HepG2 (cell line): ENCODE measurements at regions not wholly inside any gene's neighbourhood (a gene's known extent, or its start where the extent isn't known, plus 50 kb on each side); places are given as distances from the start of the nearest gene placed in this dataset.

Source experiments
- ATAC-seq: fragments of 200-7000 bp; cut with Tn5 transposase; 3 replicates; pipeline ENCODE4 v1.9.1; 2020; ENCODE audit warnings: mild to moderate bottlenecking, moderate library complexity
- BruUV-seq: library from RNA; stranded (reverse); fragments of 400-500 nt; replicated peaks from 2 replicates; lab custom pipeline; 2021; lab: Mats Ljungman, UMichigan
- CTCF ChIA-PET: fragments of 300-600 bp; formaldehyde crosslinking; extraction: SDS; loops from one replicate; lab custom pipeline; 2021; ENCODE audit warnings: low total read pairs, inconsistent platforms, low intra/inter-chr PET ratio; lab: Yijun Ruan, JAX
- POLR2A ChIA-PET: fragments of 350-600 bp; sonication (Branson Sonifier 250); formaldehyde crosslinking; loops from one replicate; lab custom pipeline; 2020; ENCODE audit warnings: antibody characterized with exemption, inconsistent platforms; lab: Yijun Ruan, JAX
- DNase-seq: peaks from one replicate; pipeline ENCODE4 v3.0.0-alpha.2; 2015; ENCODE audit warnings: low spot score
- FAIRE-seq: peaks from 3 replicates; lab custom pipeline; 2011; peaks lifted over from hg19 to GRCh38; lab: Jason Lieb, UNC
- H2AFZ ChIP-seq: one replicate; pipeline ENCODE4 v1.6.1; 2011; ENCODE audit warnings: low read length, inconsistent platforms
- H3K27ac ChIP-seq: fragments of 300-600 bp; 3 replicates; pipeline ENCODE4 v1.8.0; 2011; ENCODE audit warnings: mixed run types, mild to moderate bottlenecking, mixed read lengths, low read length, inconsistent platforms; ENCODE audit not compliant: insufficient read depth; ENCODE audit errors: extremely low read length
- H3K27me3 ChIP-seq, 2 experiments: fragments of 200-600 bp in 1 of 2; 2 replicates in 1 of 2; 3 replicates in 1 of 2; pipeline versions ENCODE4 v1.6.0 to v1.8.0; 2011; ENCODE audit warnings: low read length in 2 of 2, mild to moderate bottlenecking in 2 of 2, moderate library complexity in 2 of 2, inconsistent platforms in 1 of 2; ENCODE audit not compliant: insufficient read depth in 2 of 2, control insufficient read depth in 1 of 2
- H3K36me3 ChIP-seq, 2 experiments: fragments of 200-600 bp in 1 of 2; replicated peaks in 1 of 2; 2 replicates in 1 of 2; 3 replicates in 1 of 2; pipeline versions ENCODE4 v1.5.1 to v1.8.0; 2011; ENCODE audit warnings: low read length in 2 of 2, inconsistent platforms in 1 of 2; ENCODE audit not compliant: insufficient read depth in 2 of 2, control insufficient read depth in 1 of 2
- H3K4me1 ChIP-seq: 2 replicates; pipeline ENCODE4 v1.5.1; 2012; ENCODE audit warnings: low read length, inconsistent platforms; ENCODE audit not compliant: insufficient read depth
- H3K4me2 ChIP-seq: 2 replicates; pipeline ENCODE4 v1.6.0; 2011; ENCODE audit warnings: low read depth, low read length, inconsistent platforms
- H3K4me3 ChIP-seq, 3 experiments: fragments of 200-600 bp in 1 of 3; sonication (generic), shearing (Covaris generic) in 1 of 3; replicated peaks in 1 of 3; 2 replicates each; pipeline ENCODE4 v1.5.1; 2011 to 2016; ENCODE audit warnings: low read length in 3 of 3, inconsistent platforms in 2 of 3, low read depth in 2 of 3, mild to moderate bottlenecking in 2 of 3, control low read depth in 1 of 3, mixed read lengths in 1 of 3; ENCODE audit not compliant: insufficient read depth in 1 of 3
- H3K79me2 ChIP-seq: one replicate; pipeline ENCODE4 v1.6.1; 2011; ENCODE audit warnings: low read length, inconsistent platforms; ENCODE audit not compliant: insufficient read depth
- H3K9ac ChIP-seq: 2 replicates; pipeline ENCODE4 v1.6.0; 2011; ENCODE audit warnings: mild to moderate bottlenecking, low read depth, low read length, inconsistent platforms; ENCODE audit not compliant: insufficient read depth
- H3K9me3 ChIP-seq: 2 replicates; pipeline ENCODE4 v1.5.1; 2012; ENCODE audit warnings: mild to moderate bottlenecking, low read length
- H4K20me1 ChIP-seq: 2 replicates; pipeline ENCODE4 v1.6.0; 2011; ENCODE audit warnings: inconsistent platforms, mild to moderate bottlenecking, low read length, moderate library complexity; ENCODE audit not compliant: insufficient read depth
- AHR ChIP-seq: IDR thresholded peaks from 2 replicates; pipeline ENCODE4 v1.6.1; 2018; ENCODE audit warnings: missing genetic modification reagents, missing compliant biosample characterization
- IRX3 ChIP-seq: sonication (generic); formaldehyde crosslinking; IDR thresholded peaks from 2 replicates; pipeline ENCODE4 v1.8.1; 2023; ENCODE audit warnings: mild to moderate bottlenecking, low read depth, missing genetic modification reagents, borderline replicate concordance
- ISX ChIP-seq: sonication (generic); formaldehyde crosslinking; conservative IDR thresholded peaks from 2 replicates; pipeline ENCODE4 v1.5.0; 2020; ENCODE audit warnings: missing genetic modification reagents
- NFKBIZ ChIP-seq: IDR thresholded peaks from 2 replicates; pipeline ENCODE4 v1.6.1; 2018; ENCODE audit warnings: missing genetic modification reagents, missing compliant biosample characterization
- SKIL ChIP-seq: sonication (generic); formaldehyde crosslinking; IDR thresholded peaks from 2 replicates; pipeline ENCODE4 v1.8.0; 2022; ENCODE audit warnings: missing genetic modification reagents, mild to moderate bottlenecking, moderate library complexity, borderline replicate concordance
- STAT5B ChIP-seq: sonication (generic); formaldehyde crosslinking; IDR thresholded peaks from 2 replicates; pipeline ENCODE4 v1.4.0; 2020; ENCODE audit warnings: missing genetic modification reagents
- ZBTB14 ChIP-seq: sonication (generic); formaldehyde crosslinking; IDR thresholded peaks from 2 replicates; pipeline ENCODE4 v1.4.0; 2020; ENCODE audit warnings: missing genetic modification reagents
- ZBTB2 ChIP-seq: sonication (generic); formaldehyde crosslinking; IDR thresholded peaks from 2 replicates; pipeline ENCODE4 v1.8.0; 2022; ENCODE audit warnings: low read depth, missing genetic modification reagents
- ZC3H13 ChIP-seq: sonication (generic); formaldehyde crosslinking; IDR thresholded peaks from 2 replicates; pipeline ENCODE4 v1.8.1; 2023; ENCODE audit warnings: mild to moderate bottlenecking, missing genetic modification reagents, moderate library complexity
- ZIK1 ChIP-seq: sonication (generic); formaldehyde crosslinking; IDR thresholded peaks from 2 replicates; pipeline ENCODE4 v1.5.0; 2020; ENCODE audit warnings: mild to moderate bottlenecking, low read depth, missing genetic modification reagents, borderline replicate concordance
- ZNF256 ChIP-seq: sonication (generic); formaldehyde crosslinking; conservative IDR thresholded peaks from 2 replicates; pipeline ENCODE4 v1.4.0; 2020; ENCODE audit warnings: missing genetic modification reagents
- ZNF3 ChIP-seq: IDR thresholded peaks from 2 replicates; pipeline ENCODE4 v1.7.0; 2017; ENCODE audit warnings: inconsistent platforms
- ZNF607 ChIP-seq: sonication (generic); formaldehyde crosslinking; IDR thresholded peaks from 2 replicates; pipeline ENCODE4 v1.5.1; 2020; ENCODE audit warnings: missing genetic modification reagents, mild to moderate bottlenecking, borderline replicate concordance
- ZNF713 ChIP-seq: sonication (generic); formaldehyde crosslinking; IDR thresholded peaks from 2 replicates; pipeline ENCODE4 v1.4.0; 2020; ENCODE audit warnings: mild to moderate bottlenecking, missing genetic modification reagents
- ZSCAN31 ChIP-seq: sonication (generic); formaldehyde crosslinking; IDR thresholded peaks from 2 replicates; pipeline ENCODE4 v1.5.0; 2020; ENCODE audit warnings: low read depth, mild to moderate bottlenecking, missing genetic modification reagents
- WGBS: methylation state at CpG from one replicate; pipeline ENCODE4 v1.1.6; 2017; ENCODE audit warnings: low lambda C conversion rate; 5-methylcytosine and 5-hydroxymethylcytosine counted together
- in situ Hi-C: cut with HindIII; loops from 2 replicates; pipeline ENCODE4 v1.10.0; 2017; ENCODE audit warnings: low pct_unique_long_range_greater_than_20kb; ENCODE audit not compliant: extremely low pct_ligation_motif_present
- intact Hi-C: fragments of 100-400 bp; cut with micrococcal nuclease; formaldehyde crosslinking; loops from one replicate; pipeline ENCODE4 v1.10.0; 2022; ENCODE audit not compliant: unreplicated experiment

GRCh38 chr7:57211428-57212100, 79.3 kb upstream of the ZNF479 start (continued):
- TF ChIP-seq ZIK1 (CRISPR knock-in tag) (no peak), AHR (CRISPR knock-in tag) (no peak)
- TF ChIP-seq, all 625 proteins: peak for 0

- H3K4me1 ChIP-seq, result no peaks in the 10 kb centered on the region
- TF ChIP-seq STAT5B (no peak), ZNF607 (CRISPR knock-in tag) (no peak), ZSCAN31 (no peak), SKIL (no peak), IRX3 (CRISPR knock-in tag) (no peak), ZNF3 (no peak), ZC3H13 (CRISPR knock-in tag) (no peak), ZNF713 (CRISPR knock-in tag) (no peak), ZBTB14 (CRISPR knock-in tag) (no peak), ZBTB2 (CRISPR knock-in tag) (no peak), NFKBIZ (CRISPR knock-in tag) (no peak), ZNF256 (CRISPR knock-in tag) (no peak), ISX (CRISPR knock-in tag) (no peak)
- H3K27ac ChIP-seq, result no peak overlapping the region
- no peaks in the 10 kb centered on the region for H3K27me3 ChIP-seq
- H4K20me1 ChIP-seq, result no peaks in the 10 kb centered on the region
- no peak overlapping the region for H2AFZ ChIP-seq
- no peaks in the 10 kb centered on the region for H3K36me3 ChIP-seq
- 17% methylated on average over 9 of the region's 9 CpGs for WGBS
- intact Hi-C loops (no loop called here), in situ Hi-C loops (no loop called here)
- H3K4me3 ChIP-seq, result no peak overlapping the region
- POLR2A ChIA-PET, result no interaction called here
- H3K9me3 ChIP-seq, result peaks cover 92% of the 10 kb centered on the region
- H3K4me2 ChIP-seq, result no peak overlapping the region
- FAIRE-seq, result no peak
- no peak overlapping the region for H3K9ac ChIP-seq
- BruUV-seq, result no TSS peak
- CTCF ChIA-PET, result no interaction called here
- no peak for DNase-seq
- ATAC-seq, result no peak
- H3K79me2 ChIP-seq, result no peaks in the 10 kb centered on the region
These were observed 83.2 kb upstream of the ZNF479 start for GRCh38 chr7:57215423-57215822.
